HG03108 (cell line): ENCODE measurements at regions not wholly inside any gene's neighbourhood (a gene's known extent, or its start where the extent isn't known, plus 50 kb on each side); places are given as distances from the start of the nearest gene placed in this dataset.
A peak's percentile ranks its signal among the peaks of the same experiment; 100 is the strongest.
"Not testable (repeated sequence)": the region's sequence is repeated elsewhere in the genome, so short reads cannot be mapped to it uniquely, and the experiment has no call there.

Experiments used
- ATAC-seq: cut with Tn5 transposase; IDR thresholded peaks from one replicate; pipeline ENCODE4 v1.9.1; 2021; ENCODE audit warnings: moderate library complexity; ENCODE audit not compliant: unreplicated experiment

GRCh38 chr7:32765185-32765584 lies 126.4 kb downstream of the KBTBD2 start:
- ATAC-seq = no peak

GRCh38 chr7:32762925-32763293 lies 128.7 kb downstream of the KBTBD2 start:
- no peak for ATAC-seq

DNA sequence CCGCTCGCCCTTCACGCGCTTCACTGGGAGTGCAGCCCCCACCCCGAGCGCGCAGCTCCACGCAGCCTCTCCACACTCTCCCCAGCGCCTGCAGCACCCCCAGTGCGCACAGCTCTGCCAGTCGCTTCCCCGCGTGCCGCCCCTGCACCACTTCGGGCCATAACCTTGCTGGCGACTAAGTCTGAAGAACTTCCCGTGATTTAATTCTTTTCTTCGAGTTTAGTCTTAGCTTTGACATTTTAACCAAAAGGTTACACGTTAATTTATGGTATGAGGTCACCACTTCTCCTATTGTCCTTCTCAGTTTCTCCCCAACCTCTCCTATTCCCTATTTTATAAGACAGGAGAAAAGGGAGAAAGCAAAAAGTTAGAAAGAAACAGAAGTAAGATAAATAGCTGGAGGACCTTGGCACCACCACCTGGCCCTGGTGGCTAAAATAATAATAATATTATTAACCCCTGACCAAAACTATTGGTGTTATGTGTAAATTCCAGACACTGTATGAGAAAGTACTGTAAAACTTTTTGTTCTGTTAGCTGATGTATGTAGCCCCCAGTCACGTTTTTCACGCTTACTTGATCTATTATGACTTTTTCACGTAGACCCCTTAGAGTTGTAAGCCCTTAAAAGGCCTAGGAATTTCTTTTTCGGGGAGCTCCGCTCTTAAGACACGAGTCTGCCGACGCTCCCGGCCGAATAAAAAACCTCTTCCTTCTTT lies 129.2 kb downstream of the KBTBD2 start:
- not testable (repeated sequence) for ATAC-seq

- ATAC-seq = no peak
Observed at GRCh38 chr7:32761451-32762205, 129.9 kb downstream of the KBTBD2 start.

DNA sequence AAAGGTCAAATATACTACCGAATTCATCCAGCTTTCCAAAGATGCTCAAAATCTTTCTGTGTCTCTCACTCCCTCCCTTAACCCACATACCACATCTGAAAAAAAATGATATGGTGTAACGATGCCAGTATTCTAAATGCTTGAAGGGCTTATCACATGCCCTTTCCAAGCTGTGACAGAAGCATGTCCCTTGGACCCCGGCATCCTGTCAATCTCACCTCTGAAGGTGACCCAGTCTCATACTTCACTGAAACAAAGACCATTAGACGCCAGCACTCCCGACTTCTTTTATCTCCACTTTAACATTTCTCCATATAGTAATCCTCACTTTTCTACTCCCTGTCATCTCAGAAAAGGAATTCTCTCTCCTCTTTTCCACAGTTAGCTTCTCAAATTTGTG lies 130.8 kb downstream of the KBTBD2 start:
- ATAC-seq = not testable (repeated sequence)

DNA sequence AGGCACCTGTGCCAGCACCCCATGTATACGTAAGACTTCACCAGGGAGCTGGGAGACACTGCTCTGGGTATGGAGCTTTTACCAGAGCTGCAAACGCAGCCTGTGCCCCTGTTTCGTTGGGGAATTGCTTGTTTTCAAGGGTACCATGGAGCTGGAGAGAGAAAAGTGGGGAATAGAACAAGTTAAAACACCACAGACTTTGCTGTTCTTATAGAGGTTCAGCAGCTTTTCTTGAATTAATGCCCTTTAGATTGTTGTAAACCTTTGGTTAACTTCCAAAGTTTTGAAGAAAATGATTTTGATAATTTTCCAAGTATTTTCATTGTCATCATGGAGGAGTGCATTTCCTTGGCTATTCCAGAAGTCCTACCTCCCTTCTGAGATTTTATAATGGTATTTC lies 131.7 kb downstream of the KBTBD2 start:
- ATAC-seq = not testable (repeated sequence)

- not testable (repeated sequence) for ATAC-seq
Observed at GRCh38 chr7:32753872-32754271, 137.7 kb downstream of the KBTBD2 start.

GRCh38 chr7:32748337-32748736 lies 143.2 kb downstream of the KBTBD2 start:
- ATAC-seq = not testable (repeated sequence)

DNA sequence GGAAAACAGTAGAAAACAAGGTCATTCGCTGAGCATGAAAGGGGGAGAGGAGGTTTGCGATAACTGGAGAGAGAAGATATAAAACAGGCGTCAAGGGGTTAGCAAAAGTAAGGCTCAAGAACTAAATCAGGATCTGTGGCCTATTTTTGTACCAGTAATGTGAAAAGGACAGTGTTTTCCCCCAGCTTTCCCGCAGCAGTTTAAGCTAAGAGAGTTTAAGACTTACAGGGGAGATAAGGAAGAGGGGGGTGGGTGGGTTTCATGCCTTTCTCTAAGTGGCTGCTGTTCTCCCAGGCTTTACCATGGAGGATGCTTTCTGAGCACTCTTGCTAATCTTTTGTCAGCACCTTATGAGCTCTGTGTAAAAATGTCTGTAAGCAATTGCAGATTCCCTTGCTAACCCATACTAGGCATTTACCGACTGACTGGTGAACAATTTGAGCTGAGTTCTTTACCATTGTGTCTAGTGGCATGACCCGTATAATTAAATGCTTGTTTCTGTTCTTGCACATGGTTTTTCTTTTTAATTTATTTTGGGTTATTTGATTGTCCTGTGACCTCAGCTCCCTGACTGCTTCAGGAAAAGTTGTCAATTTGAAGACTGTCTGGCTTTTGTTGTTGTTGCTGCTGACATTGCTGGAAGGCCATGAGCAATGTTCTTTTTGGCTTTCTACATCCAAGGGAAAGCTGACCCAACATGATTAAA lies 144.0 kb downstream of the KBTBD2 start:
- ATAC-seq = not testable (repeated sequence)

DNA sequence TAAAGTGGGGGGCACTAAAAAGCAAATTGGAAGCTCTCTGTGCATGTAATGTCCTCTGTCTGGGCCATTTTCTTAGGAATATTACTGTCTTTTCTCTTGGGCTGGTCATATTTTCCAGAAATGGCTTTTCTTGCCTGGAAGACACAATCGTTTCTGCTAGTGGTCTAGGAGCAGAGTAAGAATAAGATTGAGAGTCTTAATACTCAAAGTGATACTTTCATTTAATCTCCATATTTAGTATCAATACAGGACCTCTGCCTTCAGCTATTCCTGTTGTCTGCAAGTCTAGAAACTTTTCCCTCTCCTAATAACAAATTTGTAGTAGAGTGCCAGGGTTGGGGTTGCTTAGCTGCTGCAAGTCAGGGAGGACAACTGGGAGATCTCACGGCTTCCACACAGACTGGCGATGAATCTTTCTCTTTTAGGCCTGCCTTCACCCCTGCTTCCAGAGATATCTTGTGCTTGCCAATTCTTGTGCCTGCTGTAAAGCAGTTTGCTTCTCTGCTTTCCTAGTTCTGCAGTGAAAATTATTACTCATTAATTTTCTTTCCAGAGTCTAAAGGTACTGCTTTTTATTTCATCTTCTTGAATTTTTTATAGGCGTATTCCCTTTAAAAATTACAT lies 149.6 kb downstream of the KBTBD2 start:
- not testable (repeated sequence) for ATAC-seq

DNA sequence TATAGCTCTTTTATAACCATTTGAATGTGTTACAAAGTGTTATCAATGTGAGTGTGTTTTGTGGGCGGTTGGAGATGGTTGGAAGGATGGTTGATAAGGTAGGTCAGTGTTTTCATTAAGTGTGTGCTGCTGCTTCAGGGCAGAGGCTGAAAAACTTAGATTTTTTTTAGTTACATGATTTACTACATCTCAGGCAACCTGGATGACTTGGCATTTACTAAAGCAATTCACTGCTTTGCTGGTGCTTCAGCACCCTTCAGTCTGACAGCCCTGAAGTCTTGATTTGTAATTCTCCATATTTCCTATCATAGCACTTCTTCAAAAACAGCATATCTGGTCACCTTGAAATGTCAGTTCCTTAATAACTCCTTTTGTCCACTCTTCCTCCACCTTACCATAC lies 151.8 kb downstream of the KBTBD2 start:
- ATAC-seq = not testable (repeated sequence)

DNA sequence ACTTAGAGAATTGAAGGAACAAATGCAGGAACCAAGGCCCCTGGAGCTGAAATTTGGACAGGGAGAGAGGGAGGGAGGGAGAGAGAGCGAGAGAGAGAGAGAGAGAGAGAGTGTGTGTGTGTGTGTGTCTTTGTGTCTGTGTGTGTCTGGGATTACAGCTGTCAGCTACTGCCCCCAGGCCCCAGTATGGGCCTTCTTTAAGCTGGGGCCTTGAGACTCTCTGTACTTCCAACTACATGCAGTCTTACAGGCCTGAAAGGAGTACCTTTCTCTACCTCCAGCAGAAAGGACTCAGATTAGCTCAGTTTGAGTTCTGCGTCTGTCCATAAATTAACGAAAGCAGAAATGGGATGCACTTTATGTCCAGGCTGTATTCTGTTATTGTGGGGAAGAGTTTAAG lies 153.2 kb downstream of the KBTBD2 start:
- not testable (repeated sequence) for ATAC-seq

- not testable (repeated sequence) for ATAC-seq
Observed at GRCh38 chr7:32732767-32733166, 158.8 kb downstream of the KBTBD2 start.

- not testable (repeated sequence) for ATAC-seq
Observed at GRCh38 chr7:32729335-32729675, 162.3 kb downstream of the KBTBD2 start.

DNA sequence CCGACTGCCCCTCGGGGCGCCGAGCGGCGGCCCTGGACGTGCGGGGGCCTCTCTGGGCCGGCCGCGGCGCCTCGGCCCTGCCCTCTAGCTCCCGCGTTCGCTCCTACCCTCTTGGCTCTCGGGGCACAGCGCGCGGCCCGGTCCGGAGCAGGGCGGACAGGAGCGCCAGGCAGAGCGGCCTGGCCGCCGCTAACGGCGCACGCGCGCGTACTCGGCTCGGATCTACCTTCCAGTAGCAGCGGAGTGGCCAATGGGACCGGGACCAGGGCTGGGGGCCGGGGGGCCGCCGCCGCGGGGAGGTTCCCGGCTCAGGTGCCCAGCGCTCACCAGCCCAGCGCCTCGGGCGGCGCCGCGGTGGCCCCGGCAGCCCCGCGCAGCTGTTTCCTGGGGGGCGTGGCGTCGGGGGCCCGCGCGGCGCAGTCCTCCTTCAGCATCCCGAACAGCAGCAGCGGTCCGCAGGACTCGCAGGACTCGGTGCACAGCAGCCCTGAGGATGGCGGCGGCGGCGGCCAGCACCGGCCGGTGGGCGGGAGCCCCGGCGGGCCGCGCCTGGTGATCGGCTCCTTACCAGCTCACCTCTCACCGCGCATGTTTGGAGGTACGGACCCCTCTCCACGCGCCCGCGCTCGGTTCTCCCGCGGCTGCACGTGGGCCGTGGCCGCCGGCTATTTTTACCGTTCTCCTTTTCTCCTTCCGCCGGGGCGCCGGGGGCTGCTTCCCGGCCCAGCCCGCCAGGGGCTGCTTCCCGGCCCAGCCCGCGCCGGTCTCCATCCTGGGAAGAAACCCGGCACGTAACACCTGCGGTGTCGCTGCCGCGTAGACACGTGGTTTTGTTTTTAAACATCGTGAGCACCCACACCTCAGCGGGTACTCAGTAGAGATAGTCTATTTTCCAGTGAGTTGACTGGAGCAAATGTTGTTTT lies 162.9 kb downstream of the KBTBD2 start:
- peak; percentile 79 for ATAC-seq

GRCh38 chr7:32727483-32728411 lies 163.8 kb downstream of the KBTBD2 start:
- peak; percentile 42 for ATAC-seq

DNA sequence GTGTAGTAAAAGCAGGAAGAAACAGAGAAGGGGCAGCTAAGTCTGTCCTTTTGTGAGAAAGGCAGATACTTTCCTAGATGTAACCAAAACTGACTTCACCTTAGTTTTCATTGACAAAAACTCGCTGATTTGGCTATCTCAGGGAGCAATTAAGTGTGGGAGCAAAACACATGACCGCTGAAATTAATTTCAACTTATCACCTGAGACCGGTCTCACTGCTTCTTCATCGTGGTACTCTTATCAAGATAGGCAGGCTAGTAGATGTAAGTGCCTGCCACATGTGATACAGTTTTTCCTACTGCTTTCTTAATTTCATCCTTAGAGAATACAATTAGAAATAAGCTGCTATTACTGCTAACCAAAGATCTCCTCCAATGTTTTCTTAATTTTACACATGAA lies 168.7 kb downstream of the KBTBD2 start:
- not testable (repeated sequence) for ATAC-seq

GRCh38 chr7:32694182-32694581 lies 197.4 kb downstream of the KBTBD2 start:
- no peak for ATAC-seq
